GM19438 (cell line): ENCODE measurements at regions not wholly inside any gene's neighbourhood (a gene's known extent, or its start where the extent isn't known, plus 50 kb on each side); places are given as distances from the start of the nearest gene placed in this dataset.

Source experiments
- ATAC-seq: cut with Tn5 transposase; IDR thresholded peaks from one replicate; pipeline ENCODE4 v1.9.1; 2021; ENCODE audit warnings: low read depth; ENCODE audit not compliant: unreplicated experiment

DNA sequence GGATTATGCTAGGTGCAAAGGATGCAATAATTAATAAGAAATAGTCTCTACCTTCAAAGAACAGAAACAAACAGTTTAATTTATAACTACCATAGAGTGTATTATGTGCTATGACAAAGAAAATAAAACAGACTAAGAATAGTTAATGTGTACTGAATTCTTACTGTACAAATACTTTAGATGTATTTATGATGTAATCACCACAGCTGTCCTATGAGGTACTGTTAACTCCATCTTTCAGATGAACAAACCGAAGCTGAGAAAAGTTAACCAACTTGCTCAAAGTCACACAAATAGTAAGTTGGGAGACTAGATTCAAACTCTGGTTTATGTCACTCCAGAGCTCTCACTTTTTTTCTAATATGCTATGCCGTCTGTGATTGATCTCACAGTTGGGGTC is 77.0 kb upstream of the FGGY start:
- ATAC-seq: no peak

GRCh38 chr1:59220356-59220755 is 76.5 kb upstream of the FGGY start:
- ATAC-seq: no peak

DNA sequence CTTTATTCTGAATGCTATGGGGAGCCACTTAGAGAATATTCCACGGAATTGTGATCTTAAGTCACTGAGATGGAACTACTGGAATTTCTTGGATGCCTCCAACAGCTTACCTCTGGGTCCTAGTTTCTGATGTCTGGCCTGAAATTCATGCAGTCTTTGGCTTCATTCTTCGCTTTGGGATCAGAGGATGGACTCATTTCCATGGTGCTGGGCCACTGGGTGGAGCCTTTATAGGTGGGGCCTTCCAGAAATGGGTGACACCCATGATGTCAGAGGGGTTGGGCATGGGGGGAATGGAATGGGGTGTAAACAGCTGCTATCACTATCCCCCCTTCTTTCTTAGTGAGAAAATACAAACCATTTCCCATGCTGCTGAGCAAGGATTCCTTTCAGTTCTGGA is 73.7 kb upstream of the FGGY start:
- no peak for ATAC-seq

GRCh38 chr1:59223989-59224634 is 72.8 kb upstream of the FGGY start:
- no peak for ATAC-seq

- ATAC-seq: no peak
Measured at GRCh38 chr1:59225594-59226316, 71.1 kb upstream of the FGGY start.

- ATAC-seq: no peak
Measured at GRCh38 chr1:59229138-59229537, 67.8 kb upstream of the FGGY start.

GRCh38 chr1:59230622-59231021 is 66.3 kb upstream of the FGGY start:
- ATAC-seq: no peak

DNA sequence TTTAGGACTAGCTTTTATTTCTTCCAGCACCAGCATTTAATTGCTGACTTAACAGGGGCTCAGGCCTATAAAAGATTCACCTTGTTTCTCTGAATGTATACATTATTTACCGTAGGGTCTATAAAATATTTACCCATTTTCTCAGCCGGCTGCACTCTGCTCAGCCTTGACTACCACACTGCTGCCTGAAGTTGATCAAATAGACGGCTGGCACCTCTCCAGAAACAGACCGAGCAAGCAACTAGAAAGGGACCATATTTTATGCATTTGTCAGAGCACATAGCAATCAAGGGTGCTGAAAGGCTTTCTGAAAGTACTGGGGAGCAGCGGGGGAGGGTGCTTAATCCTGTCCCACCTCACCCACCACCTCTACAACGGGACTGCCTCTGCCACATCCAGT is 64.7 kb upstream of the FGGY start:
- ATAC-seq: no peak

DNA sequence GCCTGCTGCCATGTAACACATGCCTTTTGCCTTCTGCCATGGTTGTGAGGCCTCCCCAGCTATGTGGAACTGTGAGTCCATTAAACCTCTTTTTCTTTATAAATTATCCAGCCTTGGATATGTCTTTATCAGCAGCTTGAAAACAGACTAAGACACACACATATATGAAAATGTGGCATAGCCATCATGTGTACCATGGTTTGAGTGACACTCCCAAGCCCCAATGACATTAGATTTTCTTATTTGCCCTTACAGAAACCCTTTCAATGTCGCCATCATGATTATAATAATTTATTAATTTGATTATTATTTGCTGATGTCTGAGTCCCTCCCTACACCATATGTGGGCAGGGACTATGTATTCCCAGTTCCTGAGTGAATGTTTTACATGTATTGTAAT is 63.5 kb upstream of the FGGY start:
- no peak for ATAC-seq

DNA sequence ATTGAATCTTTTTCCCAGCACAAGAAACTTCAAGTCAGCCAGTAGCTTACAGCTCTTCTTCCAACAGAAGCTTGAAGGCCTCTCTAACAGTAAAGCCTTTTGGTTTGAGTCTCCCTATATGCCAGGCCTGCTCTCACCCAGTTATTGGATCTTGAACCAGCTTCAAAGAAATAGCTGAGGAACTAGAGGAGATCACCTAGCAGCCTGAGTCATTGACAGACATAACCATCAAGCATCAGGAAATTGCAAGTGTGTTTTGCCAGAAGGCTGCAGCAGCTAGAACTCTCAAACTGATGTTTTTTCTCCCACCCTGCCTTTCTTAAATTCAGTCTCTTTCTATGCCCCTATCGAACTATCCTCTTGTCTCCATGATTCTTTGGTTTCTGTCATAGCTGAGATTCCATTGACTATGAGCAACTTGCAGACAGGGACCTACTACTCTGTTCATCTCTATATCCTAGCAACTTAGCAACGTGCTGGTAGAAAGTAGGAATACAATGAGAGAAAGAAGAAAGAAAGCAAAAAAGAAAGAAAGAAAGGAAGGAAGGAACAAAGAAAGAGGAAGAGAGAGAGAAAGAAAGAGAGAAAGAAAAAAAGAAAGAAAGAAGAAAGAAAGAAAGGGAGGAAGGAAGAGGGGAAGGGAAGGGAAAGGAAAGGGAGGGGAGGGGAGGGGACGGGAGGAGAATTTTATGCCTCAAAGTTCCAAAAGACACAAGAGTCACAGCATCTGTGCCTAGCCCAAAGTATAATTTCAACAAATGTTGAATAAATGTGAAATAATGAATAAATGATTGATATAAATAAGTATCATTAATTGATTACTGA is 60.0 kb upstream of the FGGY start:
- no peak for ATAC-seq

DNA sequence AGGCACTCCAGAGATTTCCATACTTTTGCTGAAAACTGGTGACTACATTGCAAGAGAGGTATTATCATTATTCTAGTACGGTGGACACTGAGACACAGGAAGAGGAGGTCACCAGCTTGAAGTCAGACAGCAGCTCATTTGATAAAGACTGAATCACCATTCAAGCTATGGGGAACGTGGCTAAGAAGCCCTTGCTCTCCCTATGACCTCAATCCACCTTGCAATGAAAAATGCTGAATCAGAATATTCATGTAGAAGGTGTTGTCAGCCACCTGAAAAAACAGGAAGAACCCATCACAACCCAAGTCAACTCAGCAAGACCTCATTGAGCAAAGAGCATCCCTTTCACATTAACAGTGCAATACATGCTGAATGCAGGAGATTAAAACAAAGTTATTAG is 59.0 kb upstream of the FGGY start:
- ATAC-seq: no peak

- ATAC-seq: no peak
Measured at GRCh38 chr1:59238333-59238934, 58.5 kb upstream of the FGGY start.

- ATAC-seq: no peak
Measured at GRCh38 chr1:59238993-59239392, 57.9 kb upstream of the FGGY start.

- ATAC-seq: no peak
Measured at GRCh38 chr1:59241909-59242308, 55.0 kb upstream of the FGGY start.

GRCh38 chr1:59242370-59242769 is 54.5 kb upstream of the FGGY start:
- no peak for ATAC-seq

DNA sequence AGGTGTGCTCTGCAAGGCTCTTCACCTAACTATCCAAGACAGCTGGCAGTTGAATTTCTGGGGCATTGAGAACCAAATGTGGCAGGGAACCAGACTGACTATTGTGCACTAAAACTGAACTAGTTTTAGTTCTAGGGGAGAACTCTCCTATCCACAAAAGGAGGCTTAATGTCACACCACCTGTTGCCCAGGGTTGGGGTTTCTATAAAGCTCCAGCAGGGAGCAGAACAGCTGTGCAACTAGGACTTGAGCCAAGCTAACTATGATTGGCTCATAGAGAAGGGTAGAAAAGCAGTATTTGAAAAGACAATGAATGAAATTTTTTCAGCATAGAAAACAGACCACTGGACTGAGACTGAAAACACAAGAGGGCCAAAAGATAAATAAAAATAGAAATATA is 53.3 kb upstream of the FGGY start:
- no peak for ATAC-seq

GRCh38 chr1:59243978-59244377 is 52.9 kb upstream of the FGGY start:
- no peak for ATAC-seq

- ATAC-seq: no peak
Measured at GRCh38 chr1:59244891-59245290, 52.0 kb upstream of the FGGY start.
